Smooth muscle cell (in vitro differentiated cells): ENCODE measurements at regions not wholly inside any gene's neighbourhood (a gene's known extent, or its start where the extent isn't known, plus 50 kb on each side); places are given as distances from the start of the nearest gene placed in this dataset.

Source experiments
- DNase-seq: peaks from one replicate; lab custom pipeline; 2025; ENCODE audit not compliant: unreplicated experiment; lab: John Stamatoyannopoulos, UW
- H2AFZ ChIP-seq: fragments of 200-600 bp; sonication (generic); 2 replicates; pipeline ENCODE4 v1.6.0; 2016; ENCODE audit warnings: antibody characterized with exemption, low read depth, mild to moderate bottlenecking
- H3F3A ChIP-seq: fragments of 200-600 bp; sonication (generic); 2 replicates; pipeline ENCODE4 v1.6.0; 2017; ENCODE audit warnings: antibody characterized with exemption, low read depth
- H3K27ac ChIP-seq: fragments of 200-600 bp; sonication (generic); 2 replicates; pipeline ENCODE4 v1.5.1; 2016; ENCODE audit warnings: low read depth, mild to moderate bottlenecking
- H3K27me3 ChIP-seq: fragments of 200-600 bp; sonication (generic); 2 replicates; pipeline ENCODE4 v1.6.1; 2016; ENCODE audit warnings: low read depth, mild to moderate bottlenecking
- H3K36me3 ChIP-seq: fragments of 200-600 bp; sonication (generic); 2 replicates; pipeline ENCODE4 v1.5.1; 2016; ENCODE audit warnings: low read depth
- H3K4me1 ChIP-seq: fragments of 200-600 bp; sonication (generic); 2 replicates; pipeline ENCODE4 v1.5.1; 2016; ENCODE audit warnings: low read depth
- H3K4me2 ChIP-seq: fragments of 200-600 bp; sonication (generic); 2 replicates; pipeline ENCODE4 v1.6.0; 2016; ENCODE audit warnings: mild to moderate bottlenecking
- H3K4me3 ChIP-seq: fragments of 200-600 bp; sonication (generic); 2 replicates; pipeline ENCODE4 v1.5.1; 2016; ENCODE audit warnings: mild to moderate bottlenecking
- H3K79me2 ChIP-seq: fragments of 200-600 bp; sonication (generic); 2 replicates; pipeline ENCODE4 v1.6.0; 2016; ENCODE audit warnings: low read depth, mild to moderate bottlenecking
- H3K9ac ChIP-seq: fragments of 200-600 bp; sonication (generic); 2 replicates; pipeline ENCODE4 v1.6.0; 2016; ENCODE audit warnings: low read depth
- H3K9me3 ChIP-seq: fragments of 200-600 bp; sonication (generic); replicated peaks from 2 replicates; pipeline ENCODE4 v1.5.1; 2016; ENCODE audit warnings: low read depth
- H4K20me1 ChIP-seq: fragments of 200-600 bp; sonication (generic); 2 replicates; pipeline ENCODE4 v1.6.0; 2016; ENCODE audit warnings: low read depth
- CTCF ChIP-seq: fragments of 200-600 bp; sonication (generic); IDR thresholded peaks from 2 replicates; pipeline ENCODE4 v1.5.1; 2017; ENCODE audit warnings: borderline replicate concordance, mild to moderate bottlenecking, antibody characterized with exemption; ENCODE audit not compliant: insufficient read depth, poor library complexity, severe bottlenecking
- WGBS: methylation state at CpG from one replicate; pipeline ENCODE4 v1.1.7; 2016; ENCODE audit warnings: low lambda C conversion rate; 5-methylcytosine and 5-hydroxymethylcytosine counted together

GRCh38 chr6:22732176-22732970 is 163.0 kb downstream of the HDGFL1 start:
- no peaks in the 10 kb centered on the region for H4K20me1 ChIP-seq

GRCh38 chr6:22736740-22737139 is 167.4 kb downstream of the HDGFL1 start:
- peak overlapping the region; percentile 22 for H2AFZ ChIP-seq
- H3K4me1 ChIP-seq = peaks cover 9% of the 10 kb centered on the region
- H3K9ac ChIP-seq = no peak overlapping the region
- H3K4me2 ChIP-seq = peak overlapping the region; percentile 35
- peaks cover 4% of the 10 kb centered on the region for H3F3A ChIP-seq
- no peak for TF ChIP-seq CTCF
- peak overlapping the region; percentile 20 for H3K27ac ChIP-seq
- H4K20me1 ChIP-seq = no peaks in the 10 kb centered on the region
- H3K4me3 ChIP-seq = no peak overlapping the region
- H3K9me3 ChIP-seq = no peaks in the 10 kb centered on the region
- 53% methylated on average over 3 of the region's 3 CpGs for WGBS
- no peaks in the 10 kb centered on the region for H3K27me3 ChIP-seq
- DNase-seq = no peak
- H3K79me2 ChIP-seq = no peaks in the 10 kb centered on the region
- H3K36me3 ChIP-seq = no peaks in the 10 kb centered on the region

More at GRCh38 chr6:22732176-22732970, 163.0 kb downstream of the HDGFL1 start:
- Histone ChIP-seq H3K27me3 (no peaks in the 10 kb centered on the region), H3K4me2 (no peak overlapping the region), H2AFZ (no peak overlapping the region), H3K4me1 (peaks cover 9% of the 10 kb centered on the region), H3K9me3 (no peaks in the 10 kb centered on the region), H3K36me3 (no peaks in the 10 kb centered on the region), H3K79me2 (no peaks in the 10 kb centered on the region), H3K4me3 (no peak overlapping the region), H3F3A (peaks cover 4% of the 10 kb centered on the region), H3K9ac (no peak overlapping the region), H3K27ac (no peak overlapping the region)
- no peak for TF ChIP-seq CTCF
- WGBS = 82% methylated on average over 3 of the region's 3 CpGs
- DNase-seq = no peak

- Histone ChIP-seq H2AFZ (peak overlapping the region; percentile 22), H3K4me2 (peak overlapping the region; percentile 35), H3K4me1 (peaks cover 9% of the 10 kb centered on the region), H3K4me3 (no peak overlapping the region), H3F3A (peaks cover 4% of the 10 kb centered on the region), H3K27ac (peak overlapping the region; percentile 20), H3K9me3 (no peaks in the 10 kb centered on the region), H4K20me1 (no peaks in the 10 kb centered on the region), H3K36me3 (no peaks in the 10 kb centered on the region), H3K27me3 (no peaks in the 10 kb centered on the region), H3K79me2 (no peaks in the 10 kb centered on the region), H3K9ac (no peak overlapping the region)
- peak; percentile 2 for DNase-seq
- TF ChIP-seq CTCF = peak; percentile 68
- 6% methylated on average over 5 of the region's 5 CpGs for WGBS
These were observed 168.0 kb downstream of the HDGFL1 start for GRCh38 chr6:22737331-22737730.

- H3K4me3 ChIP-seq = no peak overlapping the region
- H3K4me1 ChIP-seq = peaks cover 9% of the 10 kb centered on the region
- H3K9ac ChIP-seq = no peak overlapping the region
- H4K20me1 ChIP-seq = no peaks in the 10 kb centered on the region
- peak overlapping the region; percentile 20 for H3K27ac ChIP-seq
- WGBS = 92% methylated on average over 6 of the region's 6 CpGs
- H3K79me2 ChIP-seq = no peaks in the 10 kb centered on the region
- no peak for TF ChIP-seq CTCF
- no peak for DNase-seq
- H3K9me3 ChIP-seq = no peaks in the 10 kb centered on the region
- no peak overlapping the region for H2AFZ ChIP-seq
- no peak overlapping the region for H3K4me2 ChIP-seq
- H3F3A ChIP-seq = peaks cover 4% of the 10 kb centered on the region
- H3K36me3 ChIP-seq = no peaks in the 10 kb centered on the region
- H3K27me3 ChIP-seq = no peaks in the 10 kb centered on the region
These were observed 168.8 kb downstream of the HDGFL1 start for GRCh38 chr6:22738194-22738593.
